ENCODE measurements at regions not wholly inside any gene's neighbourhood (a gene's known extent, or its start where the extent isn't known, plus 50 kb on each side); places are given as distances from the start of the nearest gene placed in this dataset.

DNA sequence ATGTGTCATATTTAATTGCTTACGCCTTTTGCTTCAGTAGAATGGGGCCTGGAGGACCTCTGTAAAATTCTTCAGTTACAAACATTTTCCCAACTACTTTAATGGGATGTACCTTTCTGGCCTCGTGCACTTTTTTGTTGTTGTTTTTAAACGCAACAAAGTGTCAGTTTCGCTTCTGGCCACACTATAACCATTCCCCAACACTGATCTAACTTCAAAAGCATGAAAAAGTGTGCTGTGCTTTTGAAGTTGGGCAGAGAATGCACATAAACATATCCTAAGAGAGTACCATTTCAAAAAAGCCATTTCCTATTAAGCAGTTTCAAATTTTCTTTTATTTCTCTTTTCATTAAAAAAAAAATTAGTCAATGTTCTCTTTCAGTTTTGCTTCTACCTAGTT is 435.8 kb downstream of the CNTN6 start:
- Histone ChIP-seq H3K27me3 (no peaks in the 10 kb centered on the region), H3K4me3 (no peak overlapping the region), H3K4me1 (peaks cover 0 to 5% (median 0%) of the 10 kb centered on the region in 3 donors), H3K9me3 (no peaks in the 10 kb centered on the region), H3K27ac (no peak overlapping the region), H3K36me3 (no peaks in the 10 kb centered on the region)
- DNase-seq (no peak), FAIRE-seq (no peak), ATAC-seq (no peak)
- intact Hi-C loops (cut with DNase I): no loop called here
- WGBS, 2 donors: 58 to 81% methylated on average over 4 of the region's 4 CpGs
- TF ChIP-seq, protein P1, sequence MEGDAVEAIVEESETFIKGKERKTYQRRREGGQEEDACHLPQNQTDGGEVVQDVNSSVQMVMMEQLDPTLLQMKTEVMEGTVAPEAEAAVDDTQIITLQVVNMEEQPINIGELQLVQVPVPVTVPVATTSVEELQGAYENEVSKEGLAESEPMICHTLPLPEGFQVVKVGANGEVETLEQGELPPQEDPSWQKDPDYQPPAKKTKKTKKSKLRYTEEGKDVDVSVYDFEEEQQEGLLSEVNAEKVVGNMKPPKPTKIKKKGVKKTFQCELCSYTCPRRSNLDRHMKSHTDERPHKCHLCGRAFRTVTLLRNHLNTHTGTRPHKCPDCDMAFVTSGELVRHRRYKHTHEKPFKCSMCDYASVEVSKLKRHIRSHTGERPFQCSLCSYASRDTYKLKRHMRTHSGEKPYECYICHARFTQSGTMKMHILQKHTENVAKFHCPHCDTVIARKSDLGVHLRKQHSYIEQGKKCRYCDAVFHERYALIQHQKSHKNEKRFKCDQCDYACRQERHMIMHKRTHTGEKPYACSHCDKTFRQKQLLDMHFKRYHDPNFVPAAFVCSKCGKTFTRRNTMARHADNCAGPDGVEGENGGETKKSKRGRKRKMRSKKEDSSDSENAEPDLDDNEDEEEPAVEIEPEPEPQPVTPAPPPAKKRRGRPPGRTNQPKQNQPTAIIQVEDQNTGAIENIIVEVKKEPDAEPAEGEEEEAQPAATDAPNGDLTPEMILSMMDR (IDR thresholded peaks at IDR 0.05): no peak

GRCh38 chr3:1529676-1530075 is 436.9 kb downstream of the CNTN6 start:
- Histone ChIP-seq H3K36me3 (no peaks in the 10 kb centered on the region), H3K27me3 (no peaks in the 10 kb centered on the region), H3K4me1 (peaks cover 0 to 5% (median 0%) of the 10 kb centered on the region in 3 donors), H3K9me3 (no peaks in the 10 kb centered on the region), H3K4me3 (no peak overlapping the region), H3K27ac (no peak overlapping the region)
- DNase-seq (no peak), FAIRE-seq (no peak), ATAC-seq (peak in 1 of 4 donors; percentile 50)
- intact Hi-C loops (cut with DNase I): no loop called here
- TF ChIP-seq, protein P1 (IDR thresholded peaks at IDR 0.05): no peak
- WGBS, 2 donors: 15 to 24% methylated on average over 4 of the region's 4 CpGs

- intact Hi-C loops (cut with DNase I): no loop called here
- H3K27me3 ChIP-seq: no peaks in the 10 kb centered on the region
- FAIRE-seq: no peak
- H3K4me1 ChIP-seq: peaks cover 0 to 5% (median 0%) of the 10 kb centered on the region in 3 donors
- no peak for DNase-seq
- H3K4me3 ChIP-seq: no peak overlapping the region
- H3K27ac ChIP-seq: peak overlapping the region in 1 of 4 donors; percentile 11
- no peaks in the 10 kb centered on the region for H3K36me3 ChIP-seq
- no peaks in the 10 kb centered on the region for H3K9me3 ChIP-seq
- TF ChIP-seq, protein P1 (IDR thresholded peaks at IDR 0.05): no peak
- peak in 3 of 4 donors; percentile 38 to 67 (median 45) for ATAC-seq
Measured at GRCh38 chr3:1531981-1532380, 439.2 kb downstream of the CNTN6 start.

DNA sequence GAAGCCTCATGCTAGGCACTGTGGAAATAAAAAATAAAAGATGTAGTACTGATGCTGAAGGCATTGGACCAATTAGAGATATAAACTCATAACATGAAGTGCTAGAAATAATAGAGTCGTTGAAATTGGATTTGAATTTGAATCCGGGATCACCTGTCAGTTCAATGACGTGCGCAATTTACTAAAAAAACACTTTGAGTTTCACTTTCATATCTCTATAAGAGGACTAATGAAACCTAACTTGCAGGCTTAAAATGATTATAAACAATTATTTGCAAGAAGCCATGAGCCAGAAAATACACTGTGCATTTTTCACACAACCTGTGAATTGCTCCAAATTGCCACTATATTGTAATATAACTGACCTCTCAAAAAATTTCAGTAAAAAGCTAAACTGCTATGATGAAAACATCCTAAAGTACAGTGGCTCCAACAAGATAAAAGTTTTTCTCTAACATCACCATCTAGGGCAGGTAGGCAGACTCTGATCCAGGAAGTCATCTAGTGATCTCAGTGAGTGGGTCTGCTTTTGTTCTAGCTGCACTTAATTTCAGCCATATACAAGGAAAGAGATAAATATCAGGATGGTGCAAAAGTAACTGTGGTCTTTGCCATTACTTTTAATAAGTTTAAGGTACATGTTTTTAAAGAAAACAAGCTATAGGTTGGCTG is 440.2 kb downstream of the CNTN6 start:
- ATAC-seq: no peak
- Histone ChIP-seq H3K4me1 (peaks cover 0 to 5% (median 0%) of the 10 kb centered on the region in 3 donors), H3K4me3 (no peak overlapping the region), H3K36me3 (no peaks in the 10 kb centered on the region), H3K9me3 (no peaks in the 10 kb centered on the region), H3K27ac (peak overlapping the region in 1 of 4 donors; percentile 11), H3K27me3 (no peaks in the 10 kb centered on the region)
- DNase-seq: no peak
- WGBS, 2 donors: 83 to 94% methylated on average over 4 of the region's 4 CpGs
- no peak for FAIRE-seq
- intact Hi-C loops (cut with DNase I): no loop called here
- TF ChIP-seq, protein P1 (IDR thresholded peaks at IDR 0.05): no peak

DNA sequence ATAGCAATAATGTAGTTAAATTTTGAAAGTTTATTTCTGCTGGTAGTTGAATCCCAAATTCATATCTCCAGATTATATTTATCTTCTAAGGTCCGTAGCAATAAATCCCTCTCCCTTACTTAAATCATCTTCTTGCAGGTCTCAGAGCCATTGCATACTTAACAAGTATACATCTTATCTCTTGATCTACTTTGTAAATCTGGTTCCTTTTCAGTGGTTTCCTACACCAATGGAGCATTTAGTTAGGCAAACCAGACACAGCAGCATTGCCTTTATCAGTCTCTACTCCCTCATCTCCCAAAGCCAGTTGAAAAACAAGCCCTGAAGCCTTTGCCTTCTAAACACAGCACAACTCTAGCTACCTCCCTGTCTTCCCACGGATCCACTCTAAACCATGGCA is 440.9 kb downstream of the CNTN6 start:
- 51 to 67% methylated on average over 2 of the region's 2 CpGs for WGBS, 2 donors
- ATAC-seq (no peak), FAIRE-seq (no peak), DNase-seq (no peak)
- Histone ChIP-seq H3K9me3 (no peaks in the 10 kb centered on the region), H3K4me3 (no peak overlapping the region), H3K27ac (no peak overlapping the region), H3K27me3 (no peaks in the 10 kb centered on the region), H3K36me3 (no peaks in the 10 kb centered on the region), H3K4me1 (peaks cover 0 to 5% (median 0%) of the 10 kb centered on the region in 3 donors)
- TF ChIP-seq, protein P1 (IDR thresholded peaks at IDR 0.05): no peak
- intact Hi-C loops (cut with DNase I): no loop called here
